PC-9 (cell line): ENCODE measurements at regions not wholly inside any gene's neighbourhood (a gene's known extent, or its start where the extent isn't known, plus 50 kb on each side); places are given as distances from the start of the nearest gene placed in this dataset.

ENCODE experiments used
- CTCF ChIP-seq: fragments of 200-600 bp; sonication (generic); conservative IDR thresholded peaks from 2 replicates; pipeline ENCODE4 v1.6.1; 2017; ENCODE audit warnings: mixed run types, antibody characterized with exemption, mild to moderate bottlenecking, moderate library complexity
- EZH2 ChIP-seq: fragments of 200-600 bp; sonication (generic); IDR thresholded peaks from 2 replicates; pipeline ENCODE4 v1.8.0; 2017; ENCODE audit warnings: antibody characterized with exemption, low read depth

- TF ChIP-seq CTCF (no peak), EZH2 (no peak)
Observed at GRCh38 chr6:4352731-4353130, 217.4 kb upstream of the ECI2 start.
